ENCODE measurements at regions not wholly inside any gene's neighbourhood (a gene's known extent, or its start where the extent isn't known, plus 50 kb on each side); places are given as distances from the start of the nearest gene placed in this dataset.

- no peak for DNase-seq (ENCODE audit: extremely low spot score, unreplicated experiment)
- no peak overlapping the region for H3K27ac Mint-ChIP-seq
- peaks cover 11% of the 10 kb centered on the region for H3K4me1 Mint-ChIP-seq (ENCODE audit: unreplicated experiment)
- no peak for TF ChIP-seq CTCF (conservative IDR thresholded peaks at IDR 0.05)
- H3K9me3 Mint-ChIP-seq, result no peaks in the 10 kb centered on the region
- no peak overlapping the region for H3K4me3 Mint-ChIP-seq
- H3K27me3 Mint-ChIP-seq, result peaks cover 74% of the 10 kb centered on the region
- H3K36me3 Mint-ChIP-seq, result no peaks in the 10 kb centered on the region
Measured at GRCh38 chr2:176544557-176544956, 275.3 kb downstream of the MTX2 start.

GRCh38 chr2:176544991-176545956 is 276.0 kb downstream of the MTX2 start:
- no peak overlapping the region for H3K27ac Mint-ChIP-seq
- no peaks in the 10 kb centered on the region for H3K9me3 Mint-ChIP-seq
- no peak overlapping the region for H3K4me3 Mint-ChIP-seq
- no peak for DNase-seq (ENCODE audit: extremely low spot score, unreplicated experiment)
- H3K4me1 Mint-ChIP-seq (ENCODE audit: unreplicated experiment), result peaks cover 11% of the 10 kb centered on the region
- TF ChIP-seq CTCF (conservative IDR thresholded peaks at IDR 0.05), result no peak
- peaks cover 69% of the 10 kb centered on the region for H3K27me3 Mint-ChIP-seq
- no peaks in the 10 kb centered on the region for H3K36me3 Mint-ChIP-seq

- no peaks in the 10 kb centered on the region for H3K9me3 Mint-ChIP-seq
- no peak for DNase-seq (ENCODE audit: extremely low spot score, unreplicated experiment)
- TF ChIP-seq CTCF (conservative IDR thresholded peaks at IDR 0.05), result no peak
- peaks cover 7% of the 10 kb centered on the region for H3K4me1 Mint-ChIP-seq (ENCODE audit: unreplicated experiment)
- H3K27me3 Mint-ChIP-seq, result peaks cover 61% of the 10 kb centered on the region
- no peak overlapping the region for H3K27ac Mint-ChIP-seq
- H3K36me3 Mint-ChIP-seq, result no peaks in the 10 kb centered on the region
- no peak overlapping the region for H3K4me3 Mint-ChIP-seq
Measured at GRCh38 chr2:176546550-176546949, 277.3 kb downstream of the MTX2 start.

- TF ChIP-seq CTCF (conservative IDR thresholded peaks at IDR 0.05), result no peak
- Mint-ChIP-seq H3K36me3 (no peaks in the 10 kb centered on the region), H3K27me3 (peaks cover 51% of the 10 kb centered on the region), H3K4me1 (ENCODE audit: unreplicated experiment) (peaks cover 18% of the 10 kb centered on the region), H3K27ac (no peak overlapping the region), H3K9me3 (no peaks in the 10 kb centered on the region), H3K4me3 (no peak overlapping the region)
- DNase-seq (ENCODE audit: extremely low spot score, unreplicated experiment), result no peak
Measured at GRCh38 chr2:176552501-176553135, 283.4 kb downstream of the MTX2 start.

GRCh38 chr2:176553685-176554100 is 284.5 kb downstream of the MTX2 start:
- no peak for DNase-seq (ENCODE audit: extremely low spot score, unreplicated experiment)
- TF ChIP-seq CTCF (conservative IDR thresholded peaks at IDR 0.05), result no peak
- H3K4me3 Mint-ChIP-seq, result peak overlapping the region; percentile 80
- peaks cover 18% of the 10 kb centered on the region for H3K4me1 Mint-ChIP-seq (ENCODE audit: unreplicated experiment)
- H3K36me3 Mint-ChIP-seq, result no peaks in the 10 kb centered on the region
- H3K27ac Mint-ChIP-seq, result no peak overlapping the region
- H3K27me3 Mint-ChIP-seq, result peaks cover 52% of the 10 kb centered on the region
- H3K9me3 Mint-ChIP-seq, result no peaks in the 10 kb centered on the region

All from type B pancreatic cell (in vitro differentiated cells).